DOHH2 (cell line): ENCODE measurements at regions not wholly inside any gene's neighbourhood (a gene's known extent, or its start where the extent isn't known, plus 50 kb on each side); places are given as distances from the start of the nearest gene placed in this dataset.

Source experiments
- H3F3A ChIP-seq: fragments of 200-600 bp; sonication (generic), shearing (Covaris generic); 2 replicates; pipeline ENCODE4 v1.6.0; 2016; ENCODE audit warnings: antibody characterized with exemption, mild to moderate bottlenecking; ENCODE audit not compliant: control insufficient read depth, insufficient read depth
- H3K27ac ChIP-seq: fragments of 200-600 bp; sonication (generic); 2 replicates; pipeline ENCODE4 v1.5.1; 2014; ENCODE audit warnings: low read depth, mild to moderate bottlenecking, low read length, moderate library complexity
- H3K27me3 ChIP-seq: fragments of 200-600 bp; sonication (generic); 2 replicates; pipeline ENCODE4 v1.6.1; 2014; ENCODE audit warnings: mild to moderate bottlenecking, low read length, mixed read lengths; ENCODE audit not compliant: control insufficient read depth
- H3K36me3 ChIP-seq: fragments of 200-600 bp; sonication (generic); 2 replicates; pipeline ENCODE4 v1.6.1; 2014; ENCODE audit warnings: mild to moderate bottlenecking, low read length, moderate library complexity, mixed read lengths; ENCODE audit not compliant: control insufficient read depth
- H3K4me1 ChIP-seq: fragments of 200-600 bp; sonication (generic); 2 replicates; pipeline ENCODE4 v1.6.1; 2014; ENCODE audit warnings: mild to moderate bottlenecking, low read length, mixed read lengths; ENCODE audit not compliant: control insufficient read depth
- H3K4me2 ChIP-seq: fragments of 200-600 bp; sonication (generic); 2 replicates; pipeline ENCODE4 v1.6.0; 2014; ENCODE audit warnings: mild to moderate bottlenecking, low read length, moderate library complexity
- H3K4me3 ChIP-seq: fragments of 200-600 bp; sonication (generic); 2 replicates; pipeline ENCODE4 v1.5.1; 2014; ENCODE audit warnings: mild to moderate bottlenecking, low read length, mixed read lengths
- H3K79me2 ChIP-seq: fragments of 200-600 bp; sonication (generic); 2 replicates; pipeline ENCODE4 v1.6.1; 2014; ENCODE audit warnings: mild to moderate bottlenecking, low read length, mixed read lengths; ENCODE audit not compliant: control insufficient read depth
- H3K9me2 ChIP-seq: fragments of 200-600 bp; sonication (generic); replicated peaks from 2 replicates; pipeline ENCODE4 v1.6.1; 2014; ENCODE audit warnings: mild to moderate bottlenecking, low read length, mixed read lengths; ENCODE audit not compliant: control insufficient read depth
- H3K9me3 ChIP-seq: fragments of 200-600 bp; sonication (generic); 2 replicates; pipeline ENCODE4 v1.6.1; 2014; ENCODE audit warnings: antibody characterized with exemption, low read length, mixed read lengths; ENCODE audit not compliant: control insufficient read depth, insufficient read depth
- H4K20me1 ChIP-seq: fragments of 200-600 bp; sonication (generic); 2 replicates; pipeline ENCODE4 v1.6.0; 2014; ENCODE audit warnings: low read depth, mild to moderate bottlenecking, antibody characterized with exemption, low read length, moderate library complexity; ENCODE audit not compliant: control insufficient read depth, insufficient read depth
- CTCF ChIP-seq: fragments of 200-600 bp; sonication (generic); IDR thresholded peaks from one replicate; pipeline ENCODE4 v1.5.1; 2014; ENCODE audit warnings: antibody characterized with exemption, mild to moderate bottlenecking, low read depth, low read length; ENCODE audit not compliant: poor library complexity, severe bottlenecking
- EZH2phosphoT487 ChIP-seq: fragments of 200-600 bp; sonication (generic); IDR thresholded peaks from 2 replicates; pipeline ENCODE4 v1.6.1; 2017; ENCODE audit warnings: borderline replicate concordance, mild to moderate bottlenecking, antibody characterized with exemption, low read length, moderate library complexity, mixed read lengths

DNA sequence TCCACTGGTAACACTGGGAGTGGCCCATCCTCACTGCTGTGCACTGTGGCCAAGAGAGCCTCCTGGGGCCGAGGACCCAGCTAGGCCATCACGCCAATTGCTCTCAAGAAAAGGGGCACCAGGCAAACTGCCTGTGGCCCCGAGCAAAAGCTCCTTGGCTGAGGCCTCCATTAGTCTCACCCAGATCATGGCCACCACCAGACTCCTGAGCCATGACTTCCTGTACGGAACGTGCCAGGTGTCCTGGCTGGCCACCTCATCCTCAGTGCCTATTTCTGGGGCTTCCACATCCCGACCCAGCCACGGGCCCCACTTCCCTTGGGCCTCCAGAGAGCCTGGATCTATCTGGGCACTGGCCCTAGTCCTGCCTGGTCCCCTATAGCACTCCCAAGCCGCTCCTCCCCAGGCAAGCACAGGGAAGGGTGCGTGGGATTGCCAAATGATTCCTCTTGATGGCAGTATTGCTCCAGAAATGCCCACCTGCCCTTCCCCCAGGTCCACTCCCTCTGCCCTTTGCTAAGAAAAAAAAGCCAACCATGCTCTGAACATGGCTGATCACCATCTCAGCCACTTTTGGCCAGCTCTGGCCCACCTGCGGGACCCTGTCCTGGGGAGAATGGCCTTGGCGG, 212.6 kb upstream of the AGTR2 start:
- H3K79me2 ChIP-seq, result no peaks in the 10 kb centered on the region
- TF ChIP-seq EZH2phosphoT487 (no peak), CTCF (no peak)
- no peaks in the 10 kb centered on the region for H3K36me3 ChIP-seq
- no peaks in the 10 kb centered on the region for H3K9me3 ChIP-seq
- no peaks in the 10 kb centered on the region for H4K20me1 ChIP-seq
- no peaks in the 10 kb centered on the region for H3K27me3 ChIP-seq
- no peak overlapping the region for H3K27ac ChIP-seq
- no peak overlapping the region for H3K4me2 ChIP-seq
- no peaks in the 10 kb centered on the region for H3K4me1 ChIP-seq
- no peaks in the 10 kb centered on the region for H3K9me2 ChIP-seq
- H3K4me3 ChIP-seq, result no peak overlapping the region
- no peaks in the 10 kb centered on the region for H3F3A ChIP-seq

DNA sequence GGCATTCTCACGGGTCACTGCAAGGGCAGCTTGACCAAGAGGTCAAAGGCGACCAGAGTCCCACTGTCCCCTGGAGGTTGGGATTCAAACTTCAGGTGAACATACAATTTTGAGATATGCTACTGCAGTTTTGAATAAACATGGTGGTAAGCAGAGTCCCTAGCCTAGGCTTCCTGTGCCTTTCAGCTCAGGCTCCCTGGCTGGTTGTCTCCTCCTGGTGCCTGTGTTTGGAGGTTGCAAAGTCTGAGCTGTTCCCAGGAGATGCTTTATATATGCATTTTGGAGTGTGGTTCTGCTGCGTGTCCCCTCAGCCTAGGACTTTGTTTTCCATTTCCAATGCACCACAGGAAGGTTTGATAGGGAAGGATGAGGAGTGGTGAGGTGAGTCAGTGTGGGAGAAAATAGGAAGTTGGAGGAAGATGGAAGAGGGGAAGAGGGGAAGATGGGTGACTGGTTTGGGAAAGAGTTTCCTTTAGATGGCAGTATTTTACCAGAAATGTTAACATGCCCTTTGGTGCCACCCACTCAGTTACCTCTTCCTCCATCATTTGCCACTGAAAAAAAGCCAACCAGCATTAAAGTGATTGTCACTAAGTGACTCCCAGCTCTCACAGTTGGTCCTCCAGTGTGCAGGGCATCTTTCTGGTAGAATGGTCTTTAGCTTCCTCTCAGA, 211.7 kb upstream of the AGTR2 start:
- no peak overlapping the region for H3K27ac ChIP-seq
- no peaks in the 10 kb centered on the region for H3K79me2 ChIP-seq
- no peaks in the 10 kb centered on the region for H3K36me3 ChIP-seq
- TF ChIP-seq EZH2phosphoT487, result no peak
- no peak for TF ChIP-seq CTCF
- no peaks in the 10 kb centered on the region for H3K9me2 ChIP-seq
- H3K9me3 ChIP-seq, result no peaks in the 10 kb centered on the region
- no peak overlapping the region for H3K4me3 ChIP-seq
- H3K27me3 ChIP-seq, result no peaks in the 10 kb centered on the region
- no peaks in the 10 kb centered on the region for H4K20me1 ChIP-seq
- H3F3A ChIP-seq, result no peaks in the 10 kb centered on the region
- no peak overlapping the region for H3K4me2 ChIP-seq
- H3K4me1 ChIP-seq, result no peaks in the 10 kb centered on the region

DNA sequence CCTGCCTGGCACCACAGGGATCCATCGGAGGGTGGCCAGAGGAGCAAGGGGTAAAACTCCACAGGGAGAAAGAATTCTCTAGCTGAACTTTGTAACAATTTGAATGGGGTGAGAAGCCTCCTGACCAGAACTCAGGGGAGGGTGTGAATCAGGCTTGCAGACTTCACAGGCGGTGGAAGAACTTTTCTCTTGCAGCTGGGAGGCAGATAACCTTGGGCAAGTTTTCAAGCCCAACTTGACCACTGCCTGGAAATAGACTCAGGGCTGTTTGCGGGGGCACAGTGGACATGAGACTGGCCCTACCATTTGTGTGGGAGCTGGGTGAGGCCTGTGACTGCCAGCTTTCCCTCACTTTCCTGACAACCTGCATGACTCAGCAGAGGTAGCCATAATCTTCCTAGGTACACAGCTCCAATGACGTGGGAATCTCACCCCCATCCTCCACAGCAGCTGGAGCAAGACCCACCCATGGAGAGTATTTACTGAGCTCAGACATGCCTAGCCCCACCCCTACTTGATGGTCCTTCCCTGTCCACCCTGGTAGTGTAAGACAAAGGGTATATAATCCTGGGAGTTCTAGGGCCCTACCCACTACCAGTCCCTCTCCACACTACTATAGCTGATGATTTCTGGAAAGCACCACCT, 210.0 kb upstream of the AGTR2 start:
- no peaks in the 10 kb centered on the region for H3K79me2 ChIP-seq
- no peaks in the 10 kb centered on the region for H3K4me1 ChIP-seq
- TF ChIP-seq EZH2phosphoT487 (no peak), CTCF (no peak)
- H3K4me3 ChIP-seq, result no peak overlapping the region
- no peaks in the 10 kb centered on the region for H3K9me2 ChIP-seq
- no peak overlapping the region for H3K27ac ChIP-seq
- no peaks in the 10 kb centered on the region for H3K27me3 ChIP-seq
- no peak overlapping the region for H3K4me2 ChIP-seq
- no peaks in the 10 kb centered on the region for H3K36me3 ChIP-seq
- H4K20me1 ChIP-seq, result no peaks in the 10 kb centered on the region
- no peaks in the 10 kb centered on the region for H3K9me3 ChIP-seq
- no peaks in the 10 kb centered on the region for H3F3A ChIP-seq
